ENCODE measurements at regions not wholly inside any gene's neighbourhood (a gene's known extent, or its start where the extent isn't known, plus 50 kb on each side); places are given as distances from the start of the nearest gene placed in this dataset.

DNA sequence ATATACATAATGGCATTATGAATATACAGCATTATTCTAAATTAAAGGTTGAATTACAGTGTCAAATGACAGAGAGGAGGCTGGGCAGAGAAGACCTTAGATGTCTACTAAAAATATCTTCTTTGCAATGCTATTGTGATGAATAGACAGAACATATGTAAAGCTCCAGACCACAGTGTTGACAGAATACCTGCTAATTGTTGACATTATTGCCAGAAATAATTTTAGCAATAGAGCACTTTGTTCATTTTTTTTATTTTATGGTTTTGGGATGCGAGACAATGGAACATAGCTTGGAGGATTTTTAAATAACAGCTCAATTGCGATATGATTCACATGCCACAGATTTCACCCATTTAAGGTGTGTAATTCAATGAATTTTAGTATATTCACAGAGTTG, 508.8 kb downstream of the PSAT1 start:
- Histone ChIP-seq H3K27me3 (ENCODE audit: control insufficient read depth in 1 of 2, insufficient read depth in 2 of 2, low read length in 1 of 2) (no peaks in the 10 kb centered on the region), H3K4me1 (ENCODE audit: control insufficient read depth in 1 of 2, insufficient read depth in 2 of 2, low read length in 2 of 2) (no peaks in the 10 kb centered on the region), H3K9me3 (ENCODE audit: control insufficient read depth, low read length) (peaks cover 1% of the 10 kb centered on the region), H3K36me3 (ENCODE audit: control insufficient read depth in 1 of 2, insufficient read depth in 2 of 2, low read length in 1 of 2) (no peaks in the 10 kb centered on the region), H3K4me3 (ENCODE audit: low read length in 2 of 2) (no peak overlapping the region), H3K27ac (ENCODE audit: low read depth in 1 of 2, low read length in 2 of 2) (no peak overlapping the region)
- WGBS, 2 donors: 92 to 96% methylated on average over 2 of the region's 2 CpGs
- intact Hi-C loops (cut with DNase I): no loop called here
- ATAC-seq (ENCODE audit: low FRiP score) (no peak), DNase-seq (no peak)

GRCh38 chr9:78806492-78807160, 509.7 kb downstream of the PSAT1 start:
- no peaks in the 10 kb centered on the region for H3K4me1 ChIP-seq (ENCODE audit: control insufficient read depth in 1 of 2, insufficient read depth in 2 of 2, low read length in 2 of 2)
- 40 to 43% methylated on average over 4 of the region's 4 CpGs for WGBS, 2 donors
- H3K36me3 ChIP-seq (ENCODE audit: control insufficient read depth in 1 of 2, insufficient read depth in 2 of 2, low read length in 1 of 2): no peaks in the 10 kb centered on the region
- H3K27me3 ChIP-seq (ENCODE audit: control insufficient read depth in 1 of 2, insufficient read depth in 2 of 2, low read length in 1 of 2): no peaks in the 10 kb centered on the region
- H3K4me3 ChIP-seq (ENCODE audit: low read length in 2 of 2): no peak overlapping the region
- intact Hi-C loops (cut with DNase I): no loop called here
- H3K27ac ChIP-seq (ENCODE audit: low read depth in 1 of 2, low read length in 2 of 2): no peak overlapping the region
- DNase-seq (no peak), ATAC-seq (ENCODE audit: low FRiP score) (no peak)
- peaks cover 1% of the 10 kb centered on the region for H3K9me3 ChIP-seq (ENCODE audit: control insufficient read depth, low read length)

GRCh38 chr9:78807286-78807685, 510.4 kb downstream of the PSAT1 start:
- H3K4me1 ChIP-seq (ENCODE audit: control insufficient read depth in 1 of 2, insufficient read depth in 2 of 2, low read length in 2 of 2): no peaks in the 10 kb centered on the region
- intact Hi-C loops (cut with DNase I): no loop called here
- H3K9me3 ChIP-seq (ENCODE audit: control insufficient read depth, low read length): peaks cover 1% of the 10 kb centered on the region
- no peak overlapping the region for H3K27ac ChIP-seq (ENCODE audit: low read depth in 1 of 2, low read length in 2 of 2)
- 73 to 87% methylated on average over 4 of the region's 4 CpGs for WGBS, 2 donors
- DNase-seq (no peak), ATAC-seq (ENCODE audit: low FRiP score) (no peak)
- no peaks in the 10 kb centered on the region for H3K36me3 ChIP-seq (ENCODE audit: control insufficient read depth in 1 of 2, insufficient read depth in 2 of 2, low read length in 1 of 2)
- H3K27me3 ChIP-seq (ENCODE audit: control insufficient read depth in 1 of 2, insufficient read depth in 2 of 2, low read length in 1 of 2): no peaks in the 10 kb centered on the region
- H3K4me3 ChIP-seq (ENCODE audit: low read length in 2 of 2): no peak overlapping the region

DNA sequence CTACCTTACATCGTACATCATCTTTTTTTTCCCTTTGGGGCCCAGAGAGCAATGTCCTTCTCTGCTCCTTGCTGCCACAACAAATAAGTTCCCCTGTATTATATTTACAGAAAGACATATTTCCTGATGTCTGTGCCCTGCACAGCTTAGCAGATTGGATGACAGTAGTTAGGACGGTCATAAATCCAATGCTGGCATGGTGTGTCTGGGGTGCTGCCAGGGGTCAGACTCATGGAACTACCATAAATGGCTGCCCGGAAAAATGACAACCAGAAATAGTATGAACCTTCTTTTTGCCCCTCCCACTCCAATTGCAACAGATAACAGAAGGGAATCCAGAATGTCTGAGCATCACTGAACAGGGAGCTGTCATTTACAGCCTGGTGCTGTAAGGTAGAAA, 511.1 kb downstream of the PSAT1 start:
- no peaks in the 10 kb centered on the region for H3K4me1 ChIP-seq (ENCODE audit: control insufficient read depth in 1 of 2, insufficient read depth in 2 of 2, low read length in 2 of 2)
- DNase-seq (no peak), ATAC-seq (ENCODE audit: low FRiP score) (no peak)
- intact Hi-C loops (cut with DNase I): no loop called here
- no peak overlapping the region for H3K4me3 ChIP-seq (ENCODE audit: low read length in 2 of 2)
- 63 to 65% methylated on average over 3 of the region's 3 CpGs for WGBS, 2 donors
- peaks cover 1% of the 10 kb centered on the region for H3K9me3 ChIP-seq (ENCODE audit: control insufficient read depth, low read length)
- H3K36me3 ChIP-seq (ENCODE audit: control insufficient read depth in 1 of 2, insufficient read depth in 2 of 2, low read length in 1 of 2): no peaks in the 10 kb centered on the region
- no peak overlapping the region for H3K27ac ChIP-seq (ENCODE audit: low read depth in 1 of 2, low read length in 2 of 2)
- no peaks in the 10 kb centered on the region for H3K27me3 ChIP-seq (ENCODE audit: control insufficient read depth in 1 of 2, insufficient read depth in 2 of 2, low read length in 1 of 2)

DNA sequence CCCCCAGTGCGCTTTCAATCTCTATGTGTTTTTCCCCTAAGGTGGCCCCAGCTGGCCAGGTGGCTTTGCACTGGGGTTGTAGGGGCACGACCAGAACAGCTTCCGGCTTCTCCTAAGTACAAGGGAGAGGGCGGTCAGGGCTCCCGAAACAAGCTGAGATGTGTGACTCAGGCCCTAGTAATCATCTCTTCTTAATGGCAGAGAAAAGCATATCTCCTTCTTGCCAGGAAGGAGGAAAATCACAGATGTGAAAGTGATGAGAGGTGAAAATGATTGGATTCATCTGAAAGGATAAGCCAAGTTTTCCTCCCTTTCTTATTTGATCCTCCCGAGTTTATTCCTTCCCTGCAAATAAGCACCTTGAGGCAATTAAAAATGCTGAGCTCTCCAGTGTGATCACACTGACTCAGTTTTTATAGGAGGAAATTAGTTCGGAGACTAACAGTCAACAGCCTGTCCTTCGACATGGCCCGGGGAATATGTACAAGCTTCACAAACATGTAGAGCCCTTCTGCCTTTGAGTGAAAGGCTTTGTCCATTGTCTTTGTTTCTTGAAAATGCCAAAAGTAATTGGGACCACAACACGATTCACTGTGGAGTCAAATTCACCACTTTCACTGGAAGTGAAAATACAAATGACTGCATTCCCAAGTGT, 514.8 kb downstream of the PSAT1 start:
- ATAC-seq (ENCODE audit: low FRiP score): no peak
- H3K27ac ChIP-seq (ENCODE audit: low read depth in 1 of 2, low read length in 2 of 2): no peak overlapping the region
- H3K4me1 ChIP-seq (ENCODE audit: control insufficient read depth in 1 of 2, insufficient read depth in 2 of 2, low read length in 2 of 2): no peaks in the 10 kb centered on the region
- no peaks in the 10 kb centered on the region for H3K36me3 ChIP-seq (ENCODE audit: control insufficient read depth in 1 of 2, insufficient read depth in 2 of 2, low read length in 1 of 2)
- no peak for DNase-seq
- no peak overlapping the region for H3K4me3 ChIP-seq (ENCODE audit: low read length in 2 of 2)
- H3K9me3 ChIP-seq (ENCODE audit: control insufficient read depth, low read length): peaks cover 1% of the 10 kb centered on the region
- intact Hi-C loops (cut with DNase I): no loop called here
- 64 to 65% methylated on average over 10 of the region's 10 CpGs for WGBS, 2 donors
- no peaks in the 10 kb centered on the region for H3K27me3 ChIP-seq (ENCODE audit: control insufficient read depth in 1 of 2, insufficient read depth in 2 of 2, low read length in 1 of 2)

- H3K27me3 ChIP-seq (ENCODE audit: control insufficient read depth in 1 of 2, insufficient read depth in 2 of 2, low read length in 1 of 2): no peaks in the 10 kb centered on the region
- no peak for ATAC-seq (ENCODE audit: low FRiP score)
- H3K4me1 ChIP-seq (ENCODE audit: control insufficient read depth in 1 of 2, insufficient read depth in 2 of 2, low read length in 2 of 2): no peaks in the 10 kb centered on the region
- intact Hi-C loops (cut with DNase I): no loop called here
- H3K4me3 ChIP-seq (ENCODE audit: low read length in 2 of 2): no peak overlapping the region
- H3K9me3 ChIP-seq (ENCODE audit: control insufficient read depth, low read length): peaks cover 1% of the 10 kb centered on the region
- no peaks in the 10 kb centered on the region for H3K36me3 ChIP-seq (ENCODE audit: control insufficient read depth in 1 of 2, insufficient read depth in 2 of 2, low read length in 1 of 2)
- H3K27ac ChIP-seq (ENCODE audit: low read depth in 1 of 2, low read length in 2 of 2): no peak overlapping the region
- WGBS, 2 donors: 78 to 84% methylated on average over 3 of the region's 3 CpGs
- no peak for DNase-seq
These were observed 515.7 kb downstream of the PSAT1 start for GRCh38 chr9:78812665-78813064.

- no peak for DNase-seq
- no peak overlapping the region for H3K27ac ChIP-seq (ENCODE audit: low read depth in 1 of 2, low read length in 2 of 2)
- intact Hi-C loops (cut with DNase I): no loop called here
- no peaks in the 10 kb centered on the region for H3K4me1 ChIP-seq (ENCODE audit: control insufficient read depth in 1 of 2, insufficient read depth in 2 of 2, low read length in 2 of 2)
- no peak overlapping the region for H3K4me3 ChIP-seq (ENCODE audit: low read length in 2 of 2)
- ATAC-seq (ENCODE audit: low FRiP score): no peak
- WGBS, 2 donors: 80 to 88% methylated on average over 15 of the region's 15 CpGs
- H3K27me3 ChIP-seq (ENCODE audit: control insufficient read depth in 1 of 2, insufficient read depth in 2 of 2, low read length in 1 of 2): no peaks in the 10 kb centered on the region
- H3K9me3 ChIP-seq (ENCODE audit: control insufficient read depth, low read length): no peaks in the 10 kb centered on the region
- H3K36me3 ChIP-seq (ENCODE audit: control insufficient read depth in 1 of 2, insufficient read depth in 2 of 2, low read length in 1 of 2): no peaks in the 10 kb centered on the region
These were observed 516.8 kb downstream of the PSAT1 start for GRCh38 chr9:78813602-78814180.

GRCh38 chr9:78821126-78821822, 524.3 kb downstream of the PSAT1 start:
- no peaks in the 10 kb centered on the region for H3K36me3 ChIP-seq (ENCODE audit: control insufficient read depth in 1 of 2, insufficient read depth in 2 of 2, low read length in 1 of 2)
- WGBS, 2 donors: 47 to 48% methylated on average over 9 of the region's 9 CpGs
- peak overlapping the region in 1 of 2 donors; percentile 8 for H3K4me3 ChIP-seq (ENCODE audit: low read length in 2 of 2)
- no peaks in the 10 kb centered on the region for H3K9me3 ChIP-seq (ENCODE audit: control insufficient read depth, low read length)
- ATAC-seq (ENCODE audit: low FRiP score): no peak
- H3K27ac ChIP-seq (ENCODE audit: low read depth in 1 of 2, low read length in 2 of 2): no peak overlapping the region
- no peak for DNase-seq
- intact Hi-C loops (cut with DNase I): no loop called here
- H3K4me1 ChIP-seq (ENCODE audit: control insufficient read depth in 1 of 2, insufficient read depth in 2 of 2, low read length in 2 of 2): no peaks in the 10 kb centered on the region
- no peaks in the 10 kb centered on the region for H3K27me3 ChIP-seq (ENCODE audit: control insufficient read depth in 1 of 2, insufficient read depth in 2 of 2, low read length in 1 of 2)
